Thyroid gland (tissue), 4 donors: ENCODE measurements at regions not wholly inside any gene's neighbourhood (a gene's known extent, or its start where the extent isn't known, plus 50 kb on each side); places are given as distances from the start of the nearest gene placed in this dataset.

ENCODE experiments used
- CTCF ChIP-seq, 6 experiments: fragments of 200-600 bp in 3 of 6; fragments of 450-650 bp in 3 of 6; sonication (generic) in 3 of 6; IDR thresholded peaks; one replicate each; pipeline ENCODE4 v1.5.1; 2016 to 2019; ENCODE audit warnings: antibody characterized with exemption in 6 of 6, mild to moderate bottlenecking in 2 of 6, inconsistent platforms in 1 of 6, moderate library complexity in 1 of 6
- POLR2A ChIP-seq, 2 donors: fragments of 450-650 bp; IDR thresholded peaks; one replicate each; pipeline ENCODE4 v1.6.1; 2017; ENCODE audit warnings: antibody characterized with exemption in 2 of 2, mild to moderate bottlenecking in 2 of 2, moderate library complexity in 1 of 2

GRCh38 chr22:25364281-25364680, 144.8 kb downstream of the CRYBB2 start:
- TF ChIP-seq CTCF (IDR thresholded peaks at IDR 0.05), result no peak
- TF ChIP-seq POLR2A (IDR thresholded peaks at IDR 0.05), result no peak
